DND-41 (cell line): ENCODE measurements at regions not wholly inside any gene's neighbourhood (a gene's known extent, or its start where the extent isn't known, plus 50 kb on each side); places are given as distances from the start of the nearest gene placed in this dataset.

Experiments
- ATAC-seq: fragments of 200-7000 bp; cut with Tn5 transposase; 3 replicates; pipeline ENCODE4 v1.9.1; 2021; ENCODE audit warnings: low read depth; ENCODE audit not compliant: insufficient read depth
- DNase-seq: peaks from one replicate; pipeline ENCODE4 v3.0.0-alpha.2; 2020
- H2AFZ ChIP-seq: 2 replicates; pipeline ENCODE4 v1.6.0; 2012; ENCODE audit warnings: low read depth, low read length
- H3K27ac ChIP-seq: 2 replicates; pipeline ENCODE4 v1.5.1; 2012; ENCODE audit warnings: low read length, inconsistent platforms
- H3K27me3 ChIP-seq: fragments of 200-600 bp; sonication (generic); 2 replicates; pipeline ENCODE4 v1.6.0; 2012; ENCODE audit warnings: low read length, mild to moderate bottlenecking, inconsistent platforms; ENCODE audit not compliant: insufficient read depth, poor library complexity
- H3K36me3 ChIP-seq: 2 replicates; pipeline ENCODE4 v1.5.1; 2012; ENCODE audit warnings: low read length, inconsistent platforms; ENCODE audit not compliant: insufficient read depth
- H3K4me1 ChIP-seq: 2 replicates; pipeline ENCODE4 v1.5.1; 2012; ENCODE audit warnings: mild to moderate bottlenecking, low read length; ENCODE audit not compliant: insufficient read depth
- H3K4me2 ChIP-seq: 2 replicates; pipeline ENCODE4 v1.6.0; 2012; ENCODE audit warnings: mild to moderate bottlenecking, moderate library complexity, low read length, inconsistent platforms; ENCODE audit not compliant: insufficient read depth
- H3K4me3 ChIP-seq, 2 experiments: fragments of 200-600 bp in 1 of 2; shearing (Covaris generic) in 1 of 2; 2 replicates each; pipeline ENCODE4 v1.5.1; 2012 to 2016; ENCODE audit warnings: inconsistent platforms in 2 of 2, low read length in 2 of 2, mild to moderate bottlenecking in 2 of 2, low read depth in 1 of 2, moderate library complexity in 1 of 2
- H3K79me2 ChIP-seq: 2 replicates; pipeline ENCODE4 v1.6.0; 2012; ENCODE audit warnings: low read length, inconsistent platforms; ENCODE audit not compliant: insufficient read depth
- H3K9ac ChIP-seq: 2 replicates; pipeline ENCODE4 v1.6.0; 2012; ENCODE audit warnings: low read depth, mild to moderate bottlenecking, inconsistent platforms, low read length, moderate library complexity
- H3K9me3 ChIP-seq: 2 replicates; pipeline ENCODE4 v1.5.1; 2012; ENCODE audit warnings: low read length, moderate library complexity, mild to moderate bottlenecking, inconsistent platforms; ENCODE audit not compliant: insufficient read depth, severe bottlenecking
- H4K20me1 ChIP-seq: 2 replicates; pipeline ENCODE4 v1.6.0; 2012; ENCODE audit warnings: low read length; ENCODE audit not compliant: insufficient read depth
- EZH2 ChIP-seq: IDR thresholded peaks from 3 replicates; pipeline ENCODE4 v1.6.1; 2012; ENCODE audit warnings: borderline replicate concordance, low read depth, mild to moderate bottlenecking, moderate library complexity, low read length, inconsistent platforms; ENCODE audit not compliant: severe bottlenecking
- TF ChIP-seq, protein P1 (sequence below): IDR thresholded peaks from 2 replicates; pipeline ENCODE4 v1.5.1; 2012; ENCODE audit warnings: borderline replicate concordance, low read length, moderate library complexity, mild to moderate bottlenecking; ENCODE audit not compliant: poor library complexity, severe bottlenecking; ENCODE audit errors: extremely low read depth

DNA sequence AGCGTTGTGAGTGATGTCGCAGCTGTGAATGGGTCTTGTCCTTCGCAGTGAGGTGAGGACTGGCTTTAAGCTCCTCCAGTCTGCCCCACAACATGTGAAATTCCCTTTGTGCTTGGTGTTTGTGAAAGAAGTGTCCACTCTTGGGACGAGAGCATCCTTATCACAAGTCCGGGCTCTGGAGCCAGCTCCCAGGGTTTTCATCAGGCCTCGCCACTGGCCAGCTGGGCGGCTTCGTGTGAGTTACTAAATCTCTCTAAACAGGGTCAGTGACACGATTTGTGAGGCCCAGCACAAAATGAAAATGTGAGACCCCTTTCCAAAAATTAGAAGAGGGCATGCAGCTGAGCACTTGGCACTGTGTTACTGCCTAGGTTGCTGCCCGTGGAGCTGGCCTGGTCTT lies 115.9 kb downstream of the VAPA start:
- H3K79me2 ChIP-seq, result no peaks in the 10 kb centered on the region
- H3K36me3 ChIP-seq, result no peaks in the 10 kb centered on the region
- H3K9ac ChIP-seq, result no peak overlapping the region
- no peak for ATAC-seq
- H3K4me3 ChIP-seq, result no peak overlapping the region
- TF ChIP-seq EZH2, result no peak
- TF ChIP-seq, protein P1, sequence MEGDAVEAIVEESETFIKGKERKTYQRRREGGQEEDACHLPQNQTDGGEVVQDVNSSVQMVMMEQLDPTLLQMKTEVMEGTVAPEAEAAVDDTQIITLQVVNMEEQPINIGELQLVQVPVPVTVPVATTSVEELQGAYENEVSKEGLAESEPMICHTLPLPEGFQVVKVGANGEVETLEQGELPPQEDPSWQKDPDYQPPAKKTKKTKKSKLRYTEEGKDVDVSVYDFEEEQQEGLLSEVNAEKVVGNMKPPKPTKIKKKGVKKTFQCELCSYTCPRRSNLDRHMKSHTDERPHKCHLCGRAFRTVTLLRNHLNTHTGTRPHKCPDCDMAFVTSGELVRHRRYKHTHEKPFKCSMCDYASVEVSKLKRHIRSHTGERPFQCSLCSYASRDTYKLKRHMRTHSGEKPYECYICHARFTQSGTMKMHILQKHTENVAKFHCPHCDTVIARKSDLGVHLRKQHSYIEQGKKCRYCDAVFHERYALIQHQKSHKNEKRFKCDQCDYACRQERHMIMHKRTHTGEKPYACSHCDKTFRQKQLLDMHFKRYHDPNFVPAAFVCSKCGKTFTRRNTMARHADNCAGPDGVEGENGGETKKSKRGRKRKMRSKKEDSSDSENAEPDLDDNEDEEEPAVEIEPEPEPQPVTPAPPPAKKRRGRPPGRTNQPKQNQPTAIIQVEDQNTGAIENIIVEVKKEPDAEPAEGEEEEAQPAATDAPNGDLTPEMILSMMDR, result no peak
- H3K4me2 ChIP-seq, result no peak overlapping the region
- no peaks in the 10 kb centered on the region for H4K20me1 ChIP-seq
- no peak overlapping the region for H2AFZ ChIP-seq
- H3K27ac ChIP-seq, result no peak overlapping the region
- no peaks in the 10 kb centered on the region for H3K9me3 ChIP-seq
- no peak for DNase-seq
- H3K4me1 ChIP-seq, result no peaks in the 10 kb centered on the region
- no peaks in the 10 kb centered on the region for H3K27me3 ChIP-seq

DNA sequence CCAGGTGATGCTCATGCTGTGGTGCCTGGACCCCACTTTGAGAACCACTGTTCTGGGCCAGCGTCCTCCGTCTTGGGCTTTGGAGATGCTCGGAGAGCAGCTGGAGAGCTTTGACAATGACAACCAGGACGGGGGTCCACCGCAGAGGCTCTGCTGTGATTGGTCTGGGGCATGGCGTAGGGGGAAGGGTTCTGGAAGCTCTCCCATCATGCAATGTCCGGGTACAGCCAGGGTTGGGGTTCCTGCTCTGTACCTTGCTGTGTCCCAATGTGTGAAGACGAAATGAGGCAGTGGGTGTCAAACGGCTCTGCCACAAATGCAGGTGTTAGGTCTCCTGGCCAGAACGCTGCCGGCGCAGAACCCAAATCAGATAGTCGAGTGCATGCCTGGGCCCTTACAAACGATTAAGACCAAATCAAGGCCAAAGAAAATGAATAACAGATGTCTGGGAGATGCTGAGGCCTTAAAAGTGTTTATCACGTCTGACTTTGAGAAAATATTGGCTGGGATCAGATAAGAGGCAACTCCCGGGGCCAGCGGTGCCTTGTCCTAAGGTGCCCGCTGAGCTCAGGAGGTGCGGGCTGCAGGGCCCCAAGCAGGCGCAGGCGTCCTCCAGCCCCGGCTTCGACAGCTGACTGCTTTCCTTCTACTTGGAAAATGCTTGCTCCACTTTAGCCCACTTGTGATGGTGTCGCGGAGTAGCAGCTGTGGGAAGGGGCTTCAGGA lies 117.2 kb downstream of the VAPA start:
- ATAC-seq (no peak), DNase-seq (no peak)
- H3K9ac ChIP-seq, result no peak overlapping the region
- no peak overlapping the region for H3K27ac ChIP-seq
- no peak overlapping the region for H3K4me2 ChIP-seq
- H3K27me3 ChIP-seq, result no peaks in the 10 kb centered on the region
- no peaks in the 10 kb centered on the region for H3K9me3 ChIP-seq
- no peaks in the 10 kb centered on the region for H3K79me2 ChIP-seq
- no peak overlapping the region for H2AFZ ChIP-seq
- H3K4me1 ChIP-seq, result no peaks in the 10 kb centered on the region
- H3K4me3 ChIP-seq, result no peak overlapping the region
- H3K36me3 ChIP-seq, result no peaks in the 10 kb centered on the region
- TF ChIP-seq, protein P1, result no peak
- no peak for TF ChIP-seq EZH2
- no peaks in the 10 kb centered on the region for H4K20me1 ChIP-seq

DNA sequence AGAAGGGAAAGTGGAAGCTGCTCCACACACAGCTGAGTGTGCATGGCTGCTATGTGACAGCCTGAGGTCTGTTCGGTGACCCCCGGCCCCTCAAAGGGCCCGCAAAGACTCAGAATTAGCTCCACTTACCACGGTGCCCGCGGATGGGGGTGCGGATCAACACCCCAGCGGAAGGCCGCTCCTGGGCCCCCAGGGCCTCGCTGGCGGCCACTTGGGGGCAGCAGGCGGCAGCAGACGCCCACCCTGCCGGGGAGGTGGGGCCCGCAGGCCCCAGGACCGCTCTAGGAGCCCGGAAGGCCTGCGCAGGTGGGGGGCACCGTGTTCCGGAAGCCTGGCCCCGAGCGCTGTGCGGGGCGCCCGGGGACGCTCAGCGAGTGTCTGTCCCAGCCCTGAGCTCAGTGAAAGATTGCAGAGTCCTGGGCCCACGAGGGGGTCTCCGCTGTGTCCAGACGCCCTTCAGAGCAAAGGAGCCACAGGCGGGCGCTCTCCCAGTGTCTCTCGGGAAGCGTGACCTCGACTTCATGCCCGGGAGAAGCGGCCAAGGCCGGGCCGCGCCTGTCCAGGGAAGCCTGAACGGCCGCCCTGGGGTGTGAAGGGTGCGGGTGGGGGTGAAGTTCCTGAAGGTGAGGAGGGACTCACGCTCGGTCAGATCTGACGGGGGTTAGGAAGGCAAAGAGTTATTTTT lies 118.7 kb downstream of the VAPA start:
- H3K27me3 ChIP-seq, result no peaks in the 10 kb centered on the region
- H3K9me3 ChIP-seq, result no peaks in the 10 kb centered on the region
- no peak overlapping the region for H3K27ac ChIP-seq
- no peak overlapping the region for H3K4me2 ChIP-seq
- H3K36me3 ChIP-seq, result no peaks in the 10 kb centered on the region
- DNase-seq, result no peak
- H3K79me2 ChIP-seq, result no peaks in the 10 kb centered on the region
- H2AFZ ChIP-seq, result no peak overlapping the region
- H3K4me1 ChIP-seq, result no peaks in the 10 kb centered on the region
- no peak overlapping the region for H3K4me3 ChIP-seq
- H3K9ac ChIP-seq, result no peak overlapping the region
- no peak for ATAC-seq
- TF ChIP-seq EZH2, result no peak
- TF ChIP-seq, protein P1, result peak; percentile 14
- no peaks in the 10 kb centered on the region for H4K20me1 ChIP-seq
